ENCODE measurements at regions not wholly inside any gene's neighbourhood (a gene's known extent, or its start where the extent isn't known, plus 50 kb on each side); places are given as distances from the start of the nearest gene placed in this dataset.

- Mint-ChIP-seq H3K27ac (no peak overlapping the region), H3K4me1 (ENCODE audit: low read depth) (no peaks in the 10 kb centered on the region), H3K9me3 (no peaks in the 10 kb centered on the region), H3K36me3 (ENCODE audit: low read depth) (no peaks in the 10 kb centered on the region), H3K27me3 (peaks cover 5% of the 10 kb centered on the region), H3K4me3 (no peak overlapping the region)
These were observed 411.7 kb downstream of the IRS2 start for GRCh38 chr13:109374609-109375200.

GRCh38 chr13:109372666-109373065, 413.7 kb downstream of the IRS2 start:
- Mint-ChIP-seq H3K4me3 (no peak overlapping the region), H3K4me1 (ENCODE audit: low read depth) (no peaks in the 10 kb centered on the region), H3K27me3 (peaks cover 5% of the 10 kb centered on the region), H3K9me3 (no peaks in the 10 kb centered on the region), H3K27ac (no peak overlapping the region), H3K36me3 (ENCODE audit: low read depth) (no peaks in the 10 kb centered on the region)

GRCh38 chr13:109371066-109371465, 415.3 kb downstream of the IRS2 start:
- H3K27me3 Mint-ChIP-seq, result peaks cover 5% of the 10 kb centered on the region
- no peak overlapping the region for H3K4me3 Mint-ChIP-seq
- no peak overlapping the region for H3K27ac Mint-ChIP-seq
- peaks cover 1% of the 10 kb centered on the region for H3K9me3 Mint-ChIP-seq
- H3K4me1 Mint-ChIP-seq (ENCODE audit: low read depth), result no peaks in the 10 kb centered on the region
- no peaks in the 10 kb centered on the region for H3K36me3 Mint-ChIP-seq (ENCODE audit: low read depth)

- Mint-ChIP-seq H3K4me1 (ENCODE audit: low read depth) (no peaks in the 10 kb centered on the region), H3K36me3 (ENCODE audit: low read depth) (no peaks in the 10 kb centered on the region), H3K4me3 (no peak overlapping the region), H3K9me3 (peaks cover 4% of the 10 kb centered on the region), H3K27me3 (peaks cover 5% of the 10 kb centered on the region), H3K27ac (no peak overlapping the region)
These were observed 415.9 kb downstream of the IRS2 start for GRCh38 chr13:109370496-109370895.

GRCh38 chr13:109369353-109370052, 416.9 kb downstream of the IRS2 start:
- Mint-ChIP-seq H3K27me3 (peaks cover under 1% of the 10 kb centered on the region), H3K4me1 (ENCODE audit: low read depth) (no peaks in the 10 kb centered on the region), H3K36me3 (ENCODE audit: low read depth) (no peaks in the 10 kb centered on the region), H3K27ac (no peak overlapping the region), H3K9me3 (peaks cover 4% of the 10 kb centered on the region), H3K4me3 (no peak overlapping the region)

- peaks cover 4% of the 10 kb centered on the region for H3K9me3 Mint-ChIP-seq
- H3K27ac Mint-ChIP-seq, result no peak overlapping the region
- H3K4me1 Mint-ChIP-seq (ENCODE audit: low read depth), result no peaks in the 10 kb centered on the region
- no peaks in the 10 kb centered on the region for H3K36me3 Mint-ChIP-seq (ENCODE audit: low read depth)
- H3K4me3 Mint-ChIP-seq, result no peak overlapping the region
- no peaks in the 10 kb centered on the region for H3K27me3 Mint-ChIP-seq
These were observed 418.2 kb downstream of the IRS2 start for GRCh38 chr13:109368230-109368629.

GRCh38 chr13:109366525-109366924, 419.9 kb downstream of the IRS2 start:
- Mint-ChIP-seq H3K36me3 (ENCODE audit: low read depth) (no peaks in the 10 kb centered on the region), H3K4me3 (no peak overlapping the region), H3K27ac (no peak overlapping the region), H3K27me3 (no peaks in the 10 kb centered on the region), H3K9me3 (peaks cover 4% of the 10 kb centered on the region), H3K4me1 (ENCODE audit: low read depth) (no peaks in the 10 kb centered on the region)

GRCh38 chr13:109363431-109363830, 423.0 kb downstream of the IRS2 start:
- Mint-ChIP-seq H3K27me3 (no peaks in the 10 kb centered on the region), H3K9me3 (peaks cover 4% of the 10 kb centered on the region), H3K4me3 (no peak overlapping the region)

GRCh38 chr13:109362616-109363015, 423.8 kb downstream of the IRS2 start:
- no peak overlapping the region for H3K4me3 Mint-ChIP-seq

More at GRCh38 chr13:109363431-109363830, 423.0 kb downstream of the IRS2 start:
- H3K27ac Mint-ChIP-seq, result no peak overlapping the region
- H3K36me3 Mint-ChIP-seq (ENCODE audit: low read depth), result no peaks in the 10 kb centered on the region
- H3K4me1 Mint-ChIP-seq (ENCODE audit: low read depth), result no peaks in the 10 kb centered on the region

GRCh38 chr13:109361562-109362289, 424.7 kb downstream of the IRS2 start:
- no peak overlapping the region for H3K27ac Mint-ChIP-seq
- peaks cover 4% of the 10 kb centered on the region for H3K9me3 Mint-ChIP-seq
- H3K4me3 Mint-ChIP-seq, result no peak overlapping the region
- no peaks in the 10 kb centered on the region for H3K4me1 Mint-ChIP-seq (ENCODE audit: low read depth)
- H3K36me3 Mint-ChIP-seq (ENCODE audit: low read depth), result no peaks in the 10 kb centered on the region
- no peaks in the 10 kb centered on the region for H3K27me3 Mint-ChIP-seq

More at GRCh38 chr13:109362616-109363015, 423.8 kb downstream of the IRS2 start:
- Mint-ChIP-seq H3K9me3 (peaks cover 4% of the 10 kb centered on the region), H3K27me3 (no peaks in the 10 kb centered on the region), H3K4me1 (ENCODE audit: low read depth) (no peaks in the 10 kb centered on the region), H3K27ac (no peak overlapping the region), H3K36me3 (ENCODE audit: low read depth) (no peaks in the 10 kb centered on the region)

- Mint-ChIP-seq H3K27me3 (peaks cover 4% of the 10 kb centered on the region), H3K9me3 (no peaks in the 10 kb centered on the region), H3K27ac (no peak overlapping the region), H3K4me3 (no peak overlapping the region), H3K36me3 (ENCODE audit: low read depth) (no peaks in the 10 kb centered on the region), H3K4me1 (ENCODE audit: low read depth) (no peaks in the 10 kb centered on the region)
These were observed 428.5 kb downstream of the IRS2 start for GRCh38 chr13:109357751-109358471.

GRCh38 chr13:109355875-109356434, 430.4 kb downstream of the IRS2 start:
- H3K27me3 Mint-ChIP-seq, result peaks cover 4% of the 10 kb centered on the region
- no peak overlapping the region for H3K4me3 Mint-ChIP-seq
- no peaks in the 10 kb centered on the region for H3K36me3 Mint-ChIP-seq (ENCODE audit: low read depth)
- H3K9me3 Mint-ChIP-seq, result no peaks in the 10 kb centered on the region
- no peaks in the 10 kb centered on the region for H3K4me1 Mint-ChIP-seq (ENCODE audit: low read depth)
- H3K27ac Mint-ChIP-seq, result no peak overlapping the region

GRCh38 chr13:109355166-109355565, 431.2 kb downstream of the IRS2 start:
- no peaks in the 10 kb centered on the region for H3K36me3 Mint-ChIP-seq (ENCODE audit: low read depth)

GRCh38 chr13:109351236-109351635, 435.1 kb downstream of the IRS2 start:
- Mint-ChIP-seq H3K27me3 (peaks cover 10% of the 10 kb centered on the region), H3K36me3 (ENCODE audit: low read depth) (no peaks in the 10 kb centered on the region), H3K4me3 (no peak overlapping the region), H3K27ac (no peak overlapping the region), H3K4me1 (ENCODE audit: low read depth) (no peaks in the 10 kb centered on the region), H3K9me3 (no peaks in the 10 kb centered on the region)

More at GRCh38 chr13:109355166-109355565, 431.2 kb downstream of the IRS2 start:
- H3K4me1 Mint-ChIP-seq (ENCODE audit: low read depth), result no peaks in the 10 kb centered on the region
- H3K4me3 Mint-ChIP-seq, result no peak overlapping the region
- peaks cover 4% of the 10 kb centered on the region for H3K27me3 Mint-ChIP-seq
- no peaks in the 10 kb centered on the region for H3K9me3 Mint-ChIP-seq
- H3K27ac Mint-ChIP-seq, result no peak overlapping the region
